Pancreas (tissue), 10 donors: ENCODE measurements at regions not wholly inside any gene's neighbourhood (a gene's known extent, or its start where the extent isn't known, plus 50 kb on each side); places are given as distances from the start of the nearest gene placed in this dataset.
A peak's percentile ranks its signal among the peaks of the same experiment; 100 is the strongest.

Experiments used
- ATAC-seq, 4 donors: fragments of 200-7000 bp; cut with Tn5 transposase; one replicate each; pipeline versions ENCODE4 v1.8.0 to v1.9.1; 2020; ENCODE audit warnings: mild to moderate bottlenecking in 4 of 4, moderate library complexity in 4 of 4
- DNase-seq, 6 donors: peaks; one replicate each; pipeline ENCODE4 v3.0.0-alpha.2; 2020
- FAIRE-seq: peaks from 2 replicates; lab custom pipeline; 2012; peaks lifted over from hg19 to GRCh38; lab: Jason Lieb, UNC
- H3K27ac ChIP-seq, 4 donors: fragments of 200-600 bp; sonication (generic); 1 replicate in 3 of 4; 2 replicates in 1 of 4; pipeline versions ENCODE4 v1.5.0 to v1.8.0; 2020
- H3K27me3 ChIP-seq, 4 donors: fragments of 200-600 bp; one replicate each; pipeline ENCODE4 v1.8.0; 2021
- H3K36me3 ChIP-seq, 3 donors: fragments of 200-600 bp; sonication (generic) in 1 of 3; one replicate each; pipeline versions ENCODE4 v1.5.0 to v1.8.0; 2020 to 2021
- H3K4me1 ChIP-seq, 3 donors: fragments of 200-600 bp; one replicate each; pipeline ENCODE4 v1.8.0; 2021
- H3K4me3 ChIP-seq, 4 donors: fragments of 200-600 bp; sonication (generic) in 2 of 4; one replicate each; pipeline versions ENCODE4 v1.5.0 to v1.8.0; 2020 to 2021
- H3K9me3 ChIP-seq, 4 donors: fragments of 200-600 bp; one replicate each; pipeline ENCODE4 v1.8.0; 2021
- WGBS, 2 donors: extraction: QIAGEN DNeasy Blood & Tissue Kit; methylation state at CpG; one replicate each; pipeline ENCODE4 v1.1.7; 2013; 5-methylcytosine and 5-hydroxymethylcytosine counted together
- intact Hi-C, 3 donors: fragments of 100-400 bp; cut with DNase I; formaldehyde crosslinking; loops; one replicate each; pipeline versions ENCODE4 v1.11.1 to v1.14.2; 2022
- TF ChIP-seq, protein P1 (sequence below), 4 donors: fragments of 200-600 bp; sonication (generic) in 3 of 4; IDR thresholded peaks; one replicate each; pipeline versions ENCODE4 v1.5.0 to v1.8.0; 2021; ENCODE audit warnings: antibody characterized with exemption in 4 of 4
- donor health status: healthy with polysubstance abuse.
- donor health status: DM: no; HTN: no; CAD: no; lungs with moderate emphysema.
- donor health status: DM: no; HTN: no; CAD: no.
- donor health status: control.
- donor health status: control.
- donor health status: Bipolar disorder and iron deficiency.
- donor health status: DM: yes; HTN: yes; CAD: no.
- donor health status: DM: no; HTN: no; CAD: no.
- donor health status: DM: no; HTN: no; CAD: no.
- donor health status: DM: yes; HTN: yes; CAD: no.

DNA sequence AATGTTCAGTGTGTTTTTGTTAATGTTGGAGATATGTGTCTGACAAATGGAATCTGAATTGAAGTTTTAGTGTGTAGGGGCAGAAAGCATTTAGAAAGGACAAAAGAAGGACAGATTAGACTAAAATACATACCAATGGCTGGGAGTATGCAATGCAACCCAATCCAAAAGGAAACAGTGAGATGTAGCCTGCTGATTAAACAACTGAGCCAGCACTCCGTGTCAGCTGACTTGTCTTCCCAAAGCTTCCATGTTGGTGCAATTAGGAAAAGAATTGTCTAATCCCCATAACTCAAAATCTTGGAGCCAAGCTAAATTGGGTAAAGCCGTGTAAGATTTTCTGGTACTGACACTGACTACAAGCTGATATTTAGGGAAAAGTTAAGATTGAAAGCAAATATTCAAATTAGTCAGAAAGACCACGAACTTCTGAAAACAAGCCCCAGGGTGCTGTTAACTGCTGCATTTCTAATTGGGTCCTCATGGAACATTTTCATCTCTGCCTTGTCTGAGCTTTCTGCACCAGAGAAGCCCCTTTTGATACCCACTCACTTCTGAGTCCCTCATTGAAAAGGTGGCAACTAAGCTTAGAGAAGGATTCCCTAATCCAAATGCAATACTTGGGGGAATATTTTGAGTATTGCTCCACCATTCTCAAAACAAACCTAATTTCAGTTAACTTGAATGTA lies 109.1 kb downstream of the DAD1 start:
- no peaks in the 10 kb centered on the region for H3K9me3 ChIP-seq

DNA sequence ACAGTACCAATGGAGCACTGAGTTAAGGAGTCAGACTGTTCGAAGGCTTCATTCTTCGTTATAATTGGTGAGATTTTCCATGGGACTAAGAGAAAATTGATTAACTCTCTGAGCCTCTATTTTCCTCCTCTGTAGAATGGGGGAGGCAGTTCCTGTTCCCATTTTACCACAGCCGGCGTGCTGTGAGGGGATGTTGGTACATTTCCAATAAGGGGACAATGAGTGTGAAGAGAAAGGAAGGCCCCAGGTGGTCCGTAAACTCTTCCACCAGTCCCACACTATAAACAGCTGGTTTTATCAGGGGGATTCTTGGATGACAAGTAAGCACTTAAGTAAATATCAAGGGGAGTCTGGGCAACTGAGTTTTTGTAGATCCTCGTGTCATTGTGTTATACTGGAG lies 109.9 kb downstream of the DAD1 start:
- no peaks in the 10 kb centered on the region for H3K27me3 ChIP-seq
- no peak overlapping the region for H3K4me3 ChIP-seq
- no peak overlapping the region for H3K27ac ChIP-seq
- no peaks in the 10 kb centered on the region for H3K9me3 ChIP-seq
- FAIRE-seq (no peak), ATAC-seq (no peak), DNase-seq (no peak)
- intact Hi-C loops = loop anchor here in 1 of 3 donors (10.0 kb wide), 1 partner anchor 154 kb away; no protein-coding TSS in a partner anchor
- 73 to 78% methylated on average over 6 of the region's 6 CpGs for WGBS, 2 donors
- no peaks in the 10 kb centered on the region for H3K4me1 ChIP-seq
- TF ChIP-seq, protein P1, sequence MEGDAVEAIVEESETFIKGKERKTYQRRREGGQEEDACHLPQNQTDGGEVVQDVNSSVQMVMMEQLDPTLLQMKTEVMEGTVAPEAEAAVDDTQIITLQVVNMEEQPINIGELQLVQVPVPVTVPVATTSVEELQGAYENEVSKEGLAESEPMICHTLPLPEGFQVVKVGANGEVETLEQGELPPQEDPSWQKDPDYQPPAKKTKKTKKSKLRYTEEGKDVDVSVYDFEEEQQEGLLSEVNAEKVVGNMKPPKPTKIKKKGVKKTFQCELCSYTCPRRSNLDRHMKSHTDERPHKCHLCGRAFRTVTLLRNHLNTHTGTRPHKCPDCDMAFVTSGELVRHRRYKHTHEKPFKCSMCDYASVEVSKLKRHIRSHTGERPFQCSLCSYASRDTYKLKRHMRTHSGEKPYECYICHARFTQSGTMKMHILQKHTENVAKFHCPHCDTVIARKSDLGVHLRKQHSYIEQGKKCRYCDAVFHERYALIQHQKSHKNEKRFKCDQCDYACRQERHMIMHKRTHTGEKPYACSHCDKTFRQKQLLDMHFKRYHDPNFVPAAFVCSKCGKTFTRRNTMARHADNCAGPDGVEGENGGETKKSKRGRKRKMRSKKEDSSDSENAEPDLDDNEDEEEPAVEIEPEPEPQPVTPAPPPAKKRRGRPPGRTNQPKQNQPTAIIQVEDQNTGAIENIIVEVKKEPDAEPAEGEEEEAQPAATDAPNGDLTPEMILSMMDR (IDR thresholded peaks at IDR 0.05) = no peak
- H3K36me3 ChIP-seq = no peaks in the 10 kb centered on the region

More for the DNA sequence above, 109.1 kb downstream of the DAD1 start:
- no peak for ATAC-seq
- intact Hi-C loops = loop anchor here in 1 of 3 donors (10.0 kb wide), 1 partner anchor 155 kb away; no protein-coding TSS in a partner anchor
- Histone ChIP-seq H3K27me3 (no peaks in the 10 kb centered on the region), H3K27ac (no peak overlapping the region), H3K4me3 (no peak overlapping the region), H3K36me3 (no peaks in the 10 kb centered on the region), H3K4me1 (no peaks in the 10 kb centered on the region)
- no peak for FAIRE-seq
- WGBS, 2 donors = 43 to 58% methylated on average over 3 of the region's 3 CpGs
- no peak for DNase-seq
- TF ChIP-seq, protein P1 (IDR thresholded peaks at IDR 0.05) = no peak

- no peak for DNase-seq
- peak in 1 of 4 donors; percentile 30 for ATAC-seq
- WGBS, 2 donors = 38 to 41% methylated on average over 3 of the region's 3 CpGs
- TF ChIP-seq, protein P1 (IDR thresholded peaks at IDR 0.05) = no peak
- Histone ChIP-seq H3K9me3 (no peaks in the 10 kb centered on the region), H3K36me3 (no peaks in the 10 kb centered on the region), H3K4me3 (no peak overlapping the region), H3K4me1 (no peaks in the 10 kb centered on the region), H3K27ac (no peak overlapping the region), H3K27me3 (no peaks in the 10 kb centered on the region)
- intact Hi-C loops = loop anchor here in 1 of 3 donors (10.0 kb wide), 1 partner anchor 154 kb away; no protein-coding TSS in a partner anchor
- FAIRE-seq = no peak
Observed at GRCh38 chr14:22478670-22479069, 110.4 kb downstream of the DAD1 start.

DNA sequence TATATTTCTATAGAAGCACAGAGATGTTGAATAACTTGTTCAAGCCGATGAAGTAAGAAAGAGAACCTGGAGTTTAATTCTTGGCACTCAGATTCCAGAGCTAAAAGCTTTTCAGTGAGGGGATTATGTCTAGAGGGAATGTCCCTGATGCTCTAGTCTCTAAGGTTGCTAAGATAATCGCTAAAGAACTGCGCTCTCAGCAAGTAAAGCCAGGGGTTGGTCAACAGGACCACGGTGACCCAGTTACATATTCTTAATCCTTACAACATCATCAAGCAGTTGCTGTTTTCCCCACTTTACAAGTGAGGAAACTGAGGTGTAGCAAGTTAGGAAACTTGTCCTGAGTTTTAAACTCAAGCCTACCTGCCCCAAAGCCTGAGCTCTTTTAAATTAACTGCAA lies 110.8 kb downstream of the DAD1 start:
- DNase-seq (no peak), FAIRE-seq (no peak), ATAC-seq (no peak)
- Histone ChIP-seq H3K4me1 (no peaks in the 10 kb centered on the region), H3K27ac (no peak overlapping the region), H3K36me3 (no peaks in the 10 kb centered on the region), H3K27me3 (no peaks in the 10 kb centered on the region), H3K9me3 (no peaks in the 10 kb centered on the region), H3K4me3 (no peak overlapping the region)
- intact Hi-C loops = loop anchor here in 1 of 3 donors (10.0 kb wide), 1 partner anchor 153 kb away; no protein-coding TSS in a partner anchor
- WGBS, 2 donors = 60 to 70% methylated on average over 4 of the region's 4 CpGs
- TF ChIP-seq, protein P1 (IDR thresholded peaks at IDR 0.05) = no peak
